GM18507 (cell line): ENCODE measurements at regions not wholly inside any gene's neighbourhood (a gene's known extent, or its start where the extent isn't known, plus 50 kb on each side); places are given as distances from the start of the nearest gene placed in this dataset.
"Not testable (repeated sequence)": the region's sequence is repeated elsewhere in the genome, so short reads cannot be mapped to it uniquely, and the experiment has no call there.

ENCODE experiments used
- DNase-seq: peaks from one replicate; pipeline ENCODE4 v3.0.0; 2011; ENCODE audit warnings: low read depth; ENCODE audit not compliant: insufficient read length; ENCODE audit errors: extremely low spot score
- FAIRE-seq: peaks from 2 replicates; lab custom pipeline; 2011; peaks lifted over from hg19 to GRCh38; lab: Jason Lieb, UNC

DNA sequence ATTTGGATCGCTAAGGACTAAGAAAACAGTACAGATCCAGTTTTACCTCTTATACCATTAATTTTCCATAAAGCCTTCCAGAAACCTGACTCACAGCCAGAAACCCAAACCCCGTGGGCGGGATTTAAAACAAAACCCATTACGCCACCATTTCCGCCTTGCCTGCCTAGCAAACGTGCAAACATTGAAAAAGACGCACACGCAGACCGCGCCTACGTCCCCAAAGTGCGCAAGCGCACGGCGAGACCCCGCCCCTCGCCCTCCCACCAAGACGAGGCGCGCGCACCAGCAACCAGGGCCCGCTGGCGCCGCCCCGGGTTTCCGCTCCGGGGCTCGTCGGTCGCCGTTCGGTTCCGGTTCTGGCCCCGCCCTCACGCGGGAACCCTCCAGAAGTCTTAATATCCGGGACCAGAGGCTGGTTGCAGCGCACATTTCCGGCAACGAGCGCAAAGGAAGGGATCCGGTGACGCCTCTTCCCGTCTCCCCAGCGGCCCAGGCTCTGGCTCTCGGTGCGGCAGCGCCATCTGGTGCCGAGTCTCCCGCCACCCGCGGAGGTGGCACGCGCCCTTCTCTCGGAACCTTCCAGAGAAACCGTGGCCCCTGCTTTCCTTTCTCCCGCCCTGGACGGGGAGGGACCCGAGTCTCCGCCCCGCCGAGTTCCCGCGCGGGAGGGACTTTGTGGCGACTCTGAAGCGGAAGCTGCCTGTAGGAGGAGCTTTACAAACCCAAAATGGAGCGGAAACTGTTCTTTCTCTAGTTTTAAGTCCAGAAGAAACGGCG is 256.9 kb upstream of the STARD13 start:
- peak; percentile 100 for FAIRE-seq

DNA sequence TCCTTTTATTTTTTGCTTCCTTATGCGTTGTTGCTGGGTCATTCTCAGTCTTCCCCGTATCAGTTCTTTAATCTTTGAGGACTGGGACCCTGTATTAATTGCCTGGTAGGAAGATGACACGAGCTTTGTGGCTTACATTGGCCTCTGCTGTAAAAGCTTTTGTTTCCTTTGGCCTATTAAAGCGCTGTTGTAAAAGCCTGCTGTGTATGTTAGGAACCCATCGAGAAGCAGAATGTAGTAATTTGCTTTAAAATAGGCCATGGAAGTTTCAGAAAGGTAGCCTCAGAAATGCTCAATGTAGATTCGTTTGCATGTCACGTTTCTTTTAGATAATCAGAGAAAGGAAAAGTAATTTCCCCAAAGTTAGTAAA is 257.5 kb upstream of the STARD13 start:
- FAIRE-seq (no peak), DNase-seq (no peak)

More for the DNA sequence above, 256.9 kb upstream of the STARD13 start:
- DNase-seq = peak; percentile 75

DNA sequence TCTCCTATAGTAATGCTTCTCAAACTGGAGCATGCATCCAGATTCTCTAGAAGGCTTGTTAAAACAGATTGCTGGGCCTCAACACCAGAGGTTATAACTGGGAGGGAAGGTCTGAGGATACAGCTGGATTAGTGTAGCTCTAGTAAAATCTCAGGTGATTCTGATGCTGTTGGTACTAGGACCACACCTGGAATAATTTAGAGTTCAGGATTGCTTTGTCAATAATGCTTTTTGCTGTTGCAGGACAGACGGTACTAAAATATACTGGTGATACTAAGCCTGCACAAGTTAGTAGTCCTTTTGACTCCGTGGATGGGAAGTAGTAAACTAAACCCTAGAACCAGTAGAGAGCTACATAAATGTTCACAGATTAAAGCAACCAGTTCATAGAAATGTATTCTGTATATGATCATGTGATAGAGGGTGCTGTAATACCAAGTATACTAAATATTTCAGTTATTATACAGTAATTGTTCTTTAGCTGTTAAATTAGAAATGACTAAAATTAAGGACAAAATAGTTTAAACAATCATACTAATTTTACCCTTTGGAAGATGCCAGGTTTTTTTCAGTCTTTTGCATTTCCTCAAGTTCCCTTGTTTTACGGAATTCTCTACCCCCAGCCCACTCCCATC is 258.2 kb upstream of the STARD13 start:
- DNase-seq (no peak), FAIRE-seq (no peak)

DNA sequence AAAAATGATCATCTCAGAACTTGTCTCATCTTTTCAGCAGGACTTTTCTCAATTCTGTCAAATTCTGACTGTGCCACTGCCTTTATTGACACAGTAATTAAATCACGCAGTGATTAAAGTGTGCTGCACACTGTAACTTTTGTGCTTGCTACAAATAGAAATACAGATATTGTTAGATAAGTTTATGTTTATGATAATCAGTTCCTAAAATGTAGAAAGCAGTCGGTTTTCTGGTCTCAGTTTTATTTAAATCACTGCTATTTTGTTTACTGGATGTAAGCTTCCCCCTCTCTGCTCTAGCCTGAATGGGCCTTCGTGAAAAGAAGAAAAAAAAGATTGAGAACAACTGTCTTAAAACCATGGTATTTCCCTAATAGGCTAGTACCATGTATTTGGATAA is 258.8 kb upstream of the STARD13 start:
- FAIRE-seq = no peak

DNA sequence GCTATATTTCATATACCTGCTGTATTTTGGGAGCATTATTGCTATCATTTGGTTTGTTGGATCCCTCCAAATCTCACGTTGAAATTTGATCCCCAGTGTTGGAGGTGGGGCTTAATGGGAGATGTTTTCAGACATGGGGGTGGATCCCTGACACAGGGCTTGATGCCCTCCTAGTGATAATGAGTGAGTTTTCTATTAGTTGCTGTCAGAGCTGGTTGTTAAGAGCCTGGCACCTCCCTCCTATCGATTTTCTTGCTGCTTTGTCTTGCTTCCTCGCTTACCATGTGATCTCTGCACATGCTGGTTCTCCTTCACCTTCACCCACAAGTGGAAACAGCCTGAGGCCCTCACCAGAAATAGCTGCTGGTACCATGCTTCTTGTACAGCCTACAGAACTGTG is 259.9 kb upstream of the STARD13 start:
- FAIRE-seq = no peak
- no peak for DNase-seq

More for the DNA sequence above, 258.8 kb upstream of the STARD13 start:
- no peak for DNase-seq

DNA sequence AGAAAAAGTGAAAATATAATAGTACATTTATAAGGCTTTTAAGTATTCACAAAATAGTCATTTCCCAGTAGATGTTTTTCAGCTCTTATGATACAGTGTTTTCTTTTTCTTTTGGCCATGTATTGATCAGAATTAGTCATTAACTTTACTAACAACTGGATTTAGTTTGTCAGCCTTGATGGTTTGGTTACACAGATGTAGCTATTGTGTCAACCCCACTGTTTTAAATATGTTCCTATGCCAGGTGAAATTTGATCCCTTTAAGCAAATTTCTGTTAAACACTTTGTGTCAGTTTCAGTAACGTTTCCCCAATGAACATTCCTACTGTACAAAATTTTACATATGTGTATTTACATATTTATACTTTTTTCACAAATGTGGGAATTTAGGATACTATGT is 261.5 kb upstream of the STARD13 start:
- DNase-seq (no peak), FAIRE-seq (no peak)

DNA sequence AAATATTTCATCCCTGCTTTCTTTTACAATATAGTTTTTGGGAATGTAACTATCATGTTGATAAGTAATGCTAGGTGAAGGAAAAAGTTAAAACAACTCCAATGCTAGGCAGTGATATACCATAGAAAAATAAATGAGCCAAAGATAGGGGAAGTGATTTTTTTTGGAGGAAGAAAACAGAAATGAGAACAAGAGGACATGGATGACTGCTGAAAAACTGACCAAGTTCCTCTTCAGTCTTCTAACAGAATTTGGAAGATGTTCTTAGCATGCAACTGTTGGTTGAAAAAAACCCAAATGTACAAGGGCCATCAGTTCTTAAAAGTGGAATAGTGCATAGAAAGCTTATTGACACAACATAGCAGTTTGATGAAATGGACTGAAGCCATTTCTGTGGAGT is 262.5 kb upstream of the STARD13 start:
- DNase-seq (no peak), FAIRE-seq (peak; percentile 29)

DNA sequence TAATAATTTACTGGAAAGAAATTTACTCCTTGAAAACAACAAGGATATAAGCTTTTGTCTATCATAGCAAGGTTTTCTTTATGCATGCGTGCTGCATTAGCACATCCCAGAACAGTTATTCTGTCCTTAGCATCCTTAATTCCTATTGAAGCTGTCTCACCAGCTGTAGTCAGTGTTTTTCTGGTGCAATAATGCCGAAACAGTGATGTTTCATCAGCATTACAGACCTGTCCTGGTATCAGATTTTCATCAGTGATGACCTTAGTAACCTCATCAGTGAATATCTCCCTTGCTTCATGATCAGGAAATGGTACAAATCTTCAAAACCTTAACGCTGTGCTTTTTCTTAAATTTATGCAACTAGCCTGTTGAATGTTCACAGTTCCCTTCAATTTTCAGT is 264.7 kb upstream of the STARD13 start:
- FAIRE-seq (no peak), DNase-seq (no peak)

DNA sequence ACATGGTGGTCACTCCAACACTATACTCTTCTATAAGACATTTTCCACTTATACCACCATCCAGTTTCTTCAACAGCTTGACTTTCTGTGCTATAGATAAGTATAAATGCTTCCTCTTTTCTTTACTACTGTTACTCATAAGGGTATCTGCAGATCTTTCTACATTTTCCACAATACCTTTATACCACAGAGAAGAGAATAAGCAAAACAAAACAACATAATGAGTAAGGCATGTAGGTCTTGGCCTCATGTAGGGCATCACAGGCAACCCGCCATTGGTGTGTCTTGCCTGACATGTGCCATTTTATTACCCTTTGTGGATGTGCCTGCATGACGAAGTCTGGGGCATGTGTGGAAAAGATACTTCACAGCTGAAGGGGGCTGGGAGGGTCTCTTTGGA is 265.3 kb upstream of the STARD13 start:
- DNase-seq = no peak
- peak; percentile 46 for FAIRE-seq

DNA sequence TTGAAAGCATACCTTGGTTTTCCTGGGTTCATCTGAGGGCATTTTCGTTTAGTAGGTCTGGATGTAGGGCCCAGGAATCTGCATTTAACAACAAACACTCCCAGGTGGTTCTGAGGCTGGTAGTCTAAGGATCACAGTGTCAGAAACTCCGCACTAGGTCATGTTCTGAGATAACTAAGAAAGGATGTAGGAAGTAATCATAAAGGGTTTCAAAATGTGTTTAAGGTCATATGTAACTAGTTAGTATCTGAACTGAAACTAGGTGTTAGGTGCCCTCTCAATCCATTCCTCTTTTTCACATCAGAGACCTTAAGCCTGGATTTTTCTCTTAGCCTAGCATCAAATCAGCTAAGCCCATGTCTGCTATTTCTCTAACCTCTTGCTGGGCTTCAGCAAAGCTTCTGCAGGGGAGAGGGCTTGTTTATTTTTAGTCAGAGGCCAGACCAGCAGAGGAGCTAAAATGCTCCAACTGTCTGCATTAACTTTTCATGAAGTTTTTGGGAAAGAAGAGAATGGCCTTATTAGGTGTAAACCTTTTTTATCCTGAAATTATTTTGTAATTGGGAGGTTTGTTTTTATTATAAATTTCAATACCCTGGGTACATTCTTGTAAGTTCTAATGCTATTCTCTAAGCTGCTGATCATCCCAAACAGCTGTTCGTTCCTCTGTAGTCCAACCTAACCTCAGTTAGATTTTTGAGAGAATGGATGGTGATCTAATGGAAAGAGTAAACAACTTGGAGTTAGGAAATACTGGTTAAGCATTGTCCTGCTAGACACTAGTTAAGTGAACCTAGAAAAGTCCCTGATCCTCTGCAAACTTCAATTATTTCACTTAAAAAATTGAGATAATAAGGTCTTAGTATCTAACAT is 262.8 kb upstream of the RFC3 start:
- DNase-seq (no peak), FAIRE-seq (peak; percentile 81)

DNA sequence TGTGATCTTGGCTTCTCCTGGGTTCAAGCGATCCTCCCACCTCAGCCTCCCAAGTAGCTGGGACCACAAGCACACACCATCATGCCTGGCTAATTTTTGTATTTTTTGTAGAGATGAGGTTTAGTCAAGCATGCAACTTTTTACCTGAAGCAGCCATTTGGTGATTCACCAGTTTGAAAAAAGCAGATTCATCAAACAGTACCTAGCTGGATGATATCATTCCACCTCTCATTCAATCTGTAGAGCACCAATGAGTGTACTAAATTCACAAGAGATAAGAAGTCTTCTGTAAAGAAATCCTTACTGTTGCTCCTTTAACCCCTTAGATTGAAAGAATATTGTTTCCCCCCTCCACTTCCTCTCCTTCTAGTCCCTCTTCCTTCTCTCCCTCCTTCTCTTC is 261.1 kb upstream of the RFC3 start:
- DNase-seq (no peak), FAIRE-seq (no peak)

DNA sequence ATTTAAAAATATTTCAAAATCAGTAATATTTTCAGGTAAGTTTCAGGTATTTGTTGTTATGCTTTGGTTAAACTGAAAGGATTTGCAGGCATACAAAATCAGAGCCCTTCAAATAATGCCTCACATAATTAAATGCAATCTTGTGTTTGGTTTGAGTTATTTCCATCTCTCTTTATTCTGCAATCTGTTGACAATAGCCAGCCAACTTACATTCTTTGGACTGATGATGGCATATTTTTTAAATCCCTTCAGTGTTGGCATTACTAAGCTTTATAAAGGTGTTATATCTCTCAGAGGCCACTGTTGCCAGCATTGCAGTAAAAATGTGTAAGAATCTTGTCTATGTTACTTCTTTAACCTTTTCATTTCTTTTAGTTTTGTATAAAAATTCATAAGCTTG is 257.2 kb upstream of the RFC3 start:
- DNase-seq (no peak), FAIRE-seq (no peak)

DNA sequence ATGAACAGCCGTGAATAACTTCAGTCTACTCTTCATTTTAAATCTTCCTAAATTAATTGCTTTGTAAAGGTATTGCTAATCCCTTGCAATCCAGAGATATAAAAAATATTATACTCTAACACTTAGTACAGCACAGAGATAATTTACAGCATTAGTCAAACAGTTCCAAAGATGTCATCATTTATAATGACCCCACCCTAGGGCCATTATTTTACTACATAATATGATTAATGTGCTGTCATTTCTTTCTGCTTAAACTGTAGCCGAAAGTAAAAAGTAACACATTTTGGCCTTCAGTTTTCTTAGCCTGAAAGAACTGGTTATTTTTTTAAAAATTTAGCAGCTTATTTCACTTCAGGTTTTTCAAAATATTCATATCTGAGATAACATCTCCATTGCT is 256.3 kb upstream of the RFC3 start:
- no peak for DNase-seq
- FAIRE-seq = no peak

DNA sequence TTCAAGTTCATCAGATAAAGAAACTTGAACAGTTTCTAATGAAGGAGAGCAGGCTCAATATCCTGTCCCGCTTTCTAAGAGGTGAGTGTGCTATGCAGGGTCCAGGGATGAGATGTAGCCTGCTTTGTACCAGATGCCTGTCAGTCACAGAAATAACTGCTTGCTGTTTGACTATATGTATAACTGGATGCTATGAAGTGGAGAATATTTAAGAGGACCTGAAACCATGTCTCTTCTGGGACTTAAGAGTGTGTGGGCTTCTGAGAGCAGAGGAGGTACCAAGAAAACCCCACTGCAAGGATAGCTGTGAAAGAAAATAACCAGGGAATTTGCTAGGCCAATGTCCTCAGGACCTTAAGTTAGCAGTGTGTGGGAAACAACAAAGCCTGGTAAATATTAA is 246.3 kb upstream of the RFC3 start:
- FAIRE-seq = peak; percentile 42
- no peak for DNase-seq

DNA sequence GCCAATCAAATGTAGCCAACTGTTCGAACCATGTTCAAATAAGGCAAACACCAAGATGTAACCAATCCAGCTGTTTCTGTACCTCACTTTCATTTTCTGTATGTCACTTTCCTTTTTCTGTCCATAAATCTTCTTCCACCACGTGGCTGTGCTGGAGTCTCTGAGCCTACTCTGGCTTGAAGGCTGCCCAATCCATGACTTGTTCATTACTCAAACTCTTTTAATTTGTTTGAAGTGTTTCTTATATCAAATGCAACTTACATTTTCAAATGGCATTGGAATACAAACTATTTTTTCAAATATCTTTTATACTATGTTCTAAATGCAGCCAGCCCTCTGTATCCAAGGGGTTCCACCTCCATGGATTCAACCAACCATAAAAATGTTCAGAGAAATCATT is 245.6 kb upstream of the RFC3 start:
- DNase-seq, FAIRE-seq: not testable (repeated sequence)

DNA sequence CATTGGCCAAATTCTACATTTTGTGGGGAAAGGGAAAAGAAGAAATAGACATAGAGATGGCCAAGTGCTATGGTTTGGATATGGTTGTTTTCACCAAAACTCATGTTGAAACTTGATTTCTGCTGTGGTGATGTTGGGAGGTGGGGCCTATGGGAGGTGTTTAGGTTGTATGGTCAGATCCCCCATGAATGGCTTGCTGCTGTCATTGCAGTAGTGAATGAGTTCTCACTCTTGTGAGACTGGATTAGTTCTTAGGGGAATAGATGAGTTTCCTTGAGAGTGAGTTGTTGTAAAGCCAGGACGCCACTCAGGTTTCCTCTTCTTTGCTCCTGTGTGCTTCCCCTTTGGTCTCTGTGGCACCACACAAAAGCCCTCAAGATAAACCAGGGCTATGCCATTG is 242.6 kb upstream of the RFC3 start:
- DNase-seq = no peak
- no peak for FAIRE-seq

DNA sequence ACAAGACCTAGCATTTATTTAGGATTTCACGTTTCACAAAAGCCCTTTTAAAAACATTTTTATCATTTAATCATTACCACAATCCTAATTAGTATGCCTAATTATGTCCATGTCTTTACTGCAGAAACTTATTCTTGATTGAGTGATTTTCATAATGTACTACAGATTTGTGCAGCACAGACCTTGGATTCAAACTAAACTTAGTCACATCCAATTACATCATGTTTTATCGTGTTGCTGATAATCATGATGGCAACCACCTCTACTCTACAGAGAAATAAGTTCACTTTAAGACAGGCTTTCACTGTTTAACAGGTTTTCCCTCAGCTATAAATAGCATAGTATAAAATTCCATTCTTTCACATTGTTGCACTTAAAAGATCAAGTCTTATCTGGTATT is 240.9 kb upstream of the RFC3 start:
- no peak for FAIRE-seq

DNA sequence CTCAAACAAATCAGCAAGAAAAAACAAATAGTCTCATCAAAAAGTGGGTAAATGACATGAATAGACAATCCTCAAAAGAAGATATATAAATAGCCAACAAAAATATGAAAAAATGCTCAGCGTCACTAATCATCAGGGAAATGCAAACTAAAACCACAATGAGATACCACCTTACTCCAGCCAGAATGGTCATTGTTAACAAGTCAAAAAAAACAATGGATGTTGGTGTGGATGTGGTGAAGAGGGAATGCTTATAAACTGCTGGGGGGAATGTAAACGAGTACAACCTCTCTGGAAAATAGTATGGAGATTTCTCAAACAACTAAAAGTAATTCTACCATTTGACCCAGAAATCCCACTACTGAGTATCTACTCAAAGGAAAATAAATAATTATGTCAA is 239.2 kb upstream of the RFC3 start:
- DNase-seq (no peak), FAIRE-seq (no peak)

More for the DNA sequence above, 240.9 kb upstream of the RFC3 start:
- no peak for DNase-seq

DNA sequence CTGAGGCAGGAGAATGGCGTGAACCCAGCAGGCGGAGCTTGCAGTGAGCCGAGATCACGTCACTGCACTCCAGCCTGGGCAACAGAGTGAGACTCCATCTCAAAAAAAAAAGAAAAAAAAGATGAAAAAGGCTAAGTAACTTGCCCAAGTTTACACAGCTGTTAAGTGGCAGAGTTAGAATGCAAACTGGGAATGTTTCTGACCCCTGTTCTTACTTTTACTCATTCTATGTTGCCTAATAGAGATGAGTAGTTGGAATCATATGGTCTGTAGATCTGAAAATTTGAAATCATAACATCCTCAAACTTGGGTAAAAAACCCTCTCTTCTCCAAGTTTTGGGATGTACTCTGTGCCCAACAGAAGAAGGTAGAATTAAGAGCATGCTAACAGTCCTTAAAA is 235.8 kb upstream of the RFC3 start:
- FAIRE-seq = no peak
- no peak for DNase-seq

DNA sequence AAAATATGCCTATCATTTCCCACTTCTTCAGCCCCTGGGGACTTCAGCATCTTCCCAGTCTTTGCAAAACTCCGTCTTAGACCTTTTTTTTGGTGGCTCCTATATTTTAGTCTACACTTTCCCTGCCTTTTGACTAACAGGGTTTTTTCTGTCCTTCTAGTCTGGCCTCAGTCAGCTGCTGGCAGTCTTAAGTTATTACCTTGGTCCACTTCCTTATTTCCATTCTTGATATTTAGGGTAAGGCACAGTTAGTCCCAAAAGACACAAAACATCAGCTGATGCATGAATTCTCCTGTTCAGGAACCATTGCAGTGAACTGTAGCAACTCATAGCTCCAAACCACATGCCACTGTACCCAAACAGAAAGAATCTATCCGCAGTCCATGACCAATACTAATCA is 234.6 kb upstream of the RFC3 start:
- no peak for DNase-seq
- no peak for FAIRE-seq
